AG09309 (cell line): ENCODE measurements at regions not wholly inside any gene's neighbourhood (a gene's known extent, or its start where the extent isn't known, plus 50 kb on each side); places are given as distances from the start of the nearest gene placed in this dataset.

Experiments used
- DNase-seq: peaks from one replicate; pipeline ENCODE4 v3.0.0-alpha.2; 2010; ENCODE audit warnings: low read depth
- H3K4me3 ChIP-seq: 2 replicates; pipeline ENCODE4 v1.5.1; 2011; ENCODE audit warnings: mild to moderate bottlenecking, low read depth, low read length, moderate library complexity; ENCODE audit not compliant: control insufficient read depth
- TF ChIP-seq, protein P1 (sequence below): IDR thresholded peaks from 2 replicates; pipeline ENCODE4 v1.5.1; 2011; ENCODE audit warnings: mild to moderate bottlenecking, low read depth, low read length, inconsistent platforms; ENCODE audit not compliant: insufficient read depth, control insufficient read depth; ENCODE audit errors: missing control alignments

DNA sequence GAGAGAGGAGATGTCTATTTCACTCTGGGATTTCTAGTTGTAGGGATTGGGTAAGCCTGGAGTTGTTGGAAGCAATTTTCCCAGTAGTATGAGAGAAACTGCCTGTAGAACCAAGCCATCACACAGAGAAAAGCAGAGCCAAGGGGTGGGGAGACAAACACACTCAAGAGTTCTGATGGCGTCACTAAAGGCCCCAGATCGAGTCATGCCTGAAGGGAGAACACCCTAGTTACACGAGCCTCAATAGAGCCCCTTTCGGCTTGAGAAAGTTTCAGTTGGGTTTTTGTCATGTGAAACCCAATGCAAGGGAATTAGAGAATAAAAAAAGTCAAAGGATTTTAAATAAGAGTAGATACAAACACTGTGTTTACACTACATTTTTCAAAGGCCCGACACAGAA, 66.1 kb upstream of the PFN2 start:
- TF ChIP-seq, protein P1, sequence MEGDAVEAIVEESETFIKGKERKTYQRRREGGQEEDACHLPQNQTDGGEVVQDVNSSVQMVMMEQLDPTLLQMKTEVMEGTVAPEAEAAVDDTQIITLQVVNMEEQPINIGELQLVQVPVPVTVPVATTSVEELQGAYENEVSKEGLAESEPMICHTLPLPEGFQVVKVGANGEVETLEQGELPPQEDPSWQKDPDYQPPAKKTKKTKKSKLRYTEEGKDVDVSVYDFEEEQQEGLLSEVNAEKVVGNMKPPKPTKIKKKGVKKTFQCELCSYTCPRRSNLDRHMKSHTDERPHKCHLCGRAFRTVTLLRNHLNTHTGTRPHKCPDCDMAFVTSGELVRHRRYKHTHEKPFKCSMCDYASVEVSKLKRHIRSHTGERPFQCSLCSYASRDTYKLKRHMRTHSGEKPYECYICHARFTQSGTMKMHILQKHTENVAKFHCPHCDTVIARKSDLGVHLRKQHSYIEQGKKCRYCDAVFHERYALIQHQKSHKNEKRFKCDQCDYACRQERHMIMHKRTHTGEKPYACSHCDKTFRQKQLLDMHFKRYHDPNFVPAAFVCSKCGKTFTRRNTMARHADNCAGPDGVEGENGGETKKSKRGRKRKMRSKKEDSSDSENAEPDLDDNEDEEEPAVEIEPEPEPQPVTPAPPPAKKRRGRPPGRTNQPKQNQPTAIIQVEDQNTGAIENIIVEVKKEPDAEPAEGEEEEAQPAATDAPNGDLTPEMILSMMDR, result no peak
- H3K4me3 ChIP-seq, result no peak overlapping the region
- no peak for DNase-seq

GRCh38 chr3:150035910-150036612, 65.4 kb upstream of the PFN2 start:
- H3K4me3 ChIP-seq, result no peak overlapping the region
- TF ChIP-seq, protein P1, result no peak
- DNase-seq, result no peak

GRCh38 chr3:150035301-150035779, 64.6 kb upstream of the PFN2 start:
- H3K4me3 ChIP-seq, result no peak overlapping the region
- no peak for DNase-seq
- TF ChIP-seq, protein P1, result no peak

DNA sequence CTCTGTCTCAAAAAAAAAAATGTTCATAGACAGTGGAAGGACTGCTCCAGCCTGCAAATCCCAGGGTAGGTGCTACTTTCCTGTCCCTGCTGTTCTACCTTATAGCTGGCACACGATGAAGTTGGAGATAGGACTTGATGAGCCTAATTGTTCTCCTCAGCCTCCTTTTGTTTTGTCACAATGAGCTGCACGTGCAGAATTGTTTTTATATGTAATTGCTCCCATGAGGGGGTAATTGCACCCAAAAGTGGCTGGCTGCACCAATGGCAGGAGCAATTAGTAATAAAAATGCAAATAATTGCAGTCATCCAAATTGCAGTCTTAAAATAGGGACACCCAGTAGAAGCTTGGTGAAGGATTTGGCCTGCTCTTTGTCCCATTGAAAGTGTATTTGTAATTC, 63.0 kb upstream of the PFN2 start:
- no peak overlapping the region for H3K4me3 ChIP-seq
- TF ChIP-seq, protein P1, result no peak
- DNase-seq, result no peak

DNA sequence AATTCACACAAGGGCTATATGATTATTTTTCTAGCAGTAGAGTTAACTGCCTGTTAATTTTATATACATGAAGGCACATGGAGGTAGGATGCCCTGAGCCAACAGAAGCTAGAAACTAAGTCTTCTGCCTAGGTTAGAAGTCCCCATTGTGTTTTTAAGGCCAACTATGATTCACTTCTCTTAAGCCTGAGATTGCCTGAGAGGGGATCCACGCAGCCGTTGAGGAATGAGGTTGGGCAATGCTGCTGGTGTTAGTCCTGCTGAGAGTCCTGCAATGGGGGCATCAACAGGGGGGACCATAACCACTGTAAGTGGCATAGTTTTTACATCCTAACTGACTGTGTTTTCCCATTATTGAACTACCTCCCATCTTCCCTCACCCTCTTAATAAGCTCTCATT, 60.1 kb upstream of the PFN2 start:
- no peak overlapping the region for H3K4me3 ChIP-seq
- TF ChIP-seq, protein P1, result no peak
- DNase-seq, result no peak

DNA sequence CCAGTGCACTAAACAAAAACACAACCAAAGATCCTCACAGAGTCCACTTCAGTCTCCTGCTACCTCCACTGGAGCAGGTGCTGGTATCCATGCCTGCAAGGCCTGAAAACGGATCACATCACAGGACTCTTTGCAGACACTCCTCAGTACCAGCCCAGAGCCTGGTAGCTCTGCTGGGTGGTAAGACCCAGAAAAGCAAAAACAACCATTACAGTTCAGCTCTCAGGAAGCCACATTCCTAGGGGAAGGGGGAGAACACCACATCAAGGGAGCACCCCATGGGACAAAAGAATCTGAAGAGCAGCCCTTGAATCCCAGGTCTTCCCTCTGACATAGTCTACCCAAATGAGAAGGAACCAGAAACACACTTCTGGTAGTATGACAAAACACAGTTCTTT, 52.5 kb upstream of the PFN2 start:
- H3K4me3 ChIP-seq, result no peak overlapping the region
- TF ChIP-seq, protein P1, result no peak
- no peak for DNase-seq
